RWPE1 (cell line): ENCODE measurements at regions not wholly inside any gene's neighbourhood (a gene's known extent, or its start where the extent isn't known, plus 50 kb on each side); places are given as distances from the start of the nearest gene placed in this dataset.
"Not testable (repeated sequence)": the region's sequence is repeated elsewhere in the genome, so short reads cannot be mapped to it uniquely, and the experiment has no call there.

Experiments used
- CTCF ChIA-PET: fragments of 350-600 bp; sonication (Branson Sonifier 250); formaldehyde crosslinking; extraction: SDS; loops from one replicate; lab custom pipeline; 2021; lab: Yijun Ruan, JAX
- POLR2A ChIA-PET: fragments of 400-600 bp; formaldehyde crosslinking; extraction: SDS; loops from one replicate; lab custom pipeline; 2020; ENCODE audit warnings: antibody characterized with exemption; ENCODE audit not compliant: low non-redundant PET; lab: Yijun Ruan, JAX
- DNase-seq: peaks from one replicate; pipeline ENCODE4 v3.0.0; 2012; ENCODE audit warnings: low spot score
- H3K27ac ChIP-seq: fragments of 450-650 bp; 2 replicates; pipeline ENCODE4 v1.5.1; 2017
- CTCF ChIP-seq: fragments of 450-650 bp; conservative IDR thresholded peaks from 2 replicates; pipeline ENCODE4 v1.5.1; 2017; ENCODE audit warnings: low read depth, mild to moderate bottlenecking

GRCh38 chr3:3927198-3927597 lies 128.0 kb downstream of the LRRN1 start:
- H3K27ac ChIP-seq, result no peak overlapping the region
- ChIA-PET CTCF (no interaction called here), POLR2A (no interaction called here)
- no peak for TF ChIP-seq CTCF
- DNase-seq, result no peak

- no peak for DNase-seq
- TF ChIP-seq CTCF, result no peak
- ChIA-PET CTCF (no interaction called here), POLR2A (no interaction called here)
- H3K27ac ChIP-seq, result no peak overlapping the region
Observed at GRCh38 chr3:3927965-3928364, 128.7 kb downstream of the LRRN1 start.

- H3K27ac ChIP-seq, POLR2A ChIA-PET, CTCF ChIA-PET, DNase-seq: not testable (repeated sequence)
Observed at GRCh38 chr3:3941380-3941779, 142.1 kb downstream of the LRRN1 start.

- CTCF ChIA-PET, result no interaction called here
Observed at GRCh38 chr3:3951071-3951470, 151.8 kb downstream of the LRRN1 start.

GRCh38 chr3:3951501-3951900 lies 152.3 kb downstream of the LRRN1 start:
- no peak overlapping the region for H3K27ac ChIP-seq
- DNase-seq, result no peak
- CTCF ChIA-PET, result no interaction called here
- TF ChIP-seq CTCF, result no peak
- POLR2A ChIA-PET, result no interaction called here

More at GRCh38 chr3:3951071-3951470, 151.8 kb downstream of the LRRN1 start:
- POLR2A ChIA-PET, result no interaction called here
- DNase-seq, result no peak
- no peak for TF ChIP-seq CTCF
- H3K27ac ChIP-seq, result no peak overlapping the region

GRCh38 chr3:3962867-3963266 lies 163.6 kb downstream of the LRRN1 start:
- POLR2A ChIA-PET, H3K27ac ChIP-seq, DNase-seq, CTCF ChIA-PET: not testable (repeated sequence)

- POLR2A ChIA-PET, result no interaction called here
- no peak for DNase-seq
- H3K27ac ChIP-seq, result no peak overlapping the region
- TF ChIP-seq CTCF, result no peak
- CTCF ChIA-PET, result no interaction called here
Observed at GRCh38 chr3:3984053-3984452, 184.8 kb downstream of the LRRN1 start.

GRCh38 chr3:3991598-3991997 lies 192.4 kb downstream of the LRRN1 start:
- no peak for TF ChIP-seq CTCF
- ChIA-PET POLR2A (no interaction called here), CTCF (no interaction called here)
- DNase-seq, result no peak
- no peak overlapping the region for H3K27ac ChIP-seq
